ENCODE measurements at regions not wholly inside any gene's neighbourhood (a gene's known extent, or its start where the extent isn't known, plus 50 kb on each side); places are given as distances from the start of the nearest gene placed in this dataset.
A peak's percentile ranks its signal among the peaks of the same experiment; 100 is the strongest.
"Not testable (repeated sequence)": the region's sequence is repeated elsewhere in the genome, so short reads cannot be mapped to it uniquely, and the experiment has no call there.

DNA sequence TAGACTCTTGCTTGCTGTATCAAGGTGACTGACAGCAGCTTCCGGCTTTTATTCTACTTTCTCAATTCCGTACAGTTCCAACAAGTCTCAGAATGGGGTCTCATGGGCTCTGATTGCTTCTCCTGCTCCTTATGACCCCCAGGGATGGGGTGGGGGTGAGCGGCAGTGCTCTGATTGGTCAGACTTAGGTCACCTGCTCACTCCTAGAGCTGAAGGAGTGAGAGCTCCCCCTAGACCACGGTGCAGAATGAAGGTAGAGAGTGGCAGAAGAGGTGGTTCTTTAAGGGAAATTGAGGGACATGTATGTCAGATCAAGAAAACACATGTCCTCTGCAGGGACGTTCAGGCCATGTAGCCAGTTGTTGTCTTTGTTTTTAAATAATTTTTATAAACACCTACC, 115.2 kb downstream of the C9orf152 start:
- no peaks in the 10 kb centered on the region for H3K9me3 ChIP-seq (replicated peaks; ENCODE audit: low read length)
- H3K9ac ChIP-seq (ENCODE audit: low read depth, low read length): no peak overlapping the region
- no peak overlapping the region for H3K4me3 ChIP-seq (ENCODE audit: low read length)
- H3K36me3 ChIP-seq (ENCODE audit: insufficient read depth, low read length): peaks cover 10% of the 10 kb centered on the region
- no peaks in the 10 kb centered on the region for H3K27me3 ChIP-seq (ENCODE audit: control insufficient read depth, insufficient read depth, low read length)
- H3K4me1 ChIP-seq (ENCODE audit: control insufficient read depth, insufficient read depth, low read length): peaks cover 30% of the 10 kb centered on the region
- no peak overlapping the region for H3K4me2 ChIP-seq (ENCODE audit: low read length)

DNA sequence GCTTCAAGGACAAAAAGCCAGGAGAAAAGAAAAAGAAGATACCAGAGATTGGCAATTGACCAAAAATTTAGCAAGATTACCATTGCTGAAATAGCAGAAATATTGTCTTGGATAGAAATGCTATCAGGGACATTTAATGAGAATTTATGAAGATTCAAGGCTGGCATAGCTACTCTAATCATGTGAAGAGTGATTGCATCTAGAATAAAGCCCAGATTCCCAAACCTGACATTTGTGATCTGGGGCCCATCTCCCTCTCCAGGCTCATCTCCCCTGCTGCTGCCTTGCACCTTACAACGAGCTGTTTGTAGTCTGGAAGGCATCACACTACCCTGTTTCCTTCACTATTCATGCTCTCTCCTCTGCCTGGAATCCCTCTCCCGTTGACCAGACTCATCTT, 114.5 kb downstream of the C9orf152 start:
- H3K9ac ChIP-seq (ENCODE audit: low read depth, low read length): no peak overlapping the region
- no peaks in the 10 kb centered on the region for H3K9me3 ChIP-seq (replicated peaks; ENCODE audit: low read length)
- no peak overlapping the region for H3K4me3 ChIP-seq (ENCODE audit: low read length)
- H3K4me2 ChIP-seq (ENCODE audit: low read length): no peak overlapping the region
- H3K4me1 ChIP-seq (ENCODE audit: control insufficient read depth, insufficient read depth, low read length): peaks cover 30% of the 10 kb centered on the region
- peaks cover 14% of the 10 kb centered on the region for H3K36me3 ChIP-seq (ENCODE audit: insufficient read depth, low read length)
- H3K27me3 ChIP-seq (ENCODE audit: control insufficient read depth, insufficient read depth, low read length): no peaks in the 10 kb centered on the region

DNA sequence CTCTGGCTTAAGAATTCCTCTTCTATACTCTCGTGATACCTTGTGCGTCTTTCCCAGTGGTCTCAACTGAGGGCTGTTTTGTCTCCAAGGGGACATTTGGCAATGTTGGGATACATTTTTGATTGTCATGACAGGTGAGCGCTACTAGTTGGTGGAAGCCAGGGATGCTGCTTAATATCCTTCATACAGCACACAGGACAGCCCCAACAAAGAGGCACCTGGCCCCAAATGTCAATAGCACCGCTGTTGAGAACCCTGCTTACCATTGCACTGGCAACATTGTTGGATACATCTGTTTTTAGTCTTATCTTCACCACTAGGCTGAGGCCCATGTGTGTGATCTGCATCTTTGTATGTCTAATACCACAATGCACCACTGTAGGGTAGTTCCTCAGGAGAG, 114.1 kb downstream of the C9orf152 start:
- H3K9ac ChIP-seq (ENCODE audit: low read depth, low read length): no peak overlapping the region
- H3K4me2 ChIP-seq (ENCODE audit: low read length): no peak overlapping the region
- no peak overlapping the region for H3K4me3 ChIP-seq (ENCODE audit: low read length)
- H3K27me3 ChIP-seq (ENCODE audit: control insufficient read depth, insufficient read depth, low read length): no peaks in the 10 kb centered on the region
- peaks cover 30% of the 10 kb centered on the region for H3K4me1 ChIP-seq (ENCODE audit: control insufficient read depth, insufficient read depth, low read length)
- peaks cover 18% of the 10 kb centered on the region for H3K36me3 ChIP-seq (ENCODE audit: insufficient read depth, low read length)
- no peaks in the 10 kb centered on the region for H3K9me3 ChIP-seq (replicated peaks; ENCODE audit: low read length)

DNA sequence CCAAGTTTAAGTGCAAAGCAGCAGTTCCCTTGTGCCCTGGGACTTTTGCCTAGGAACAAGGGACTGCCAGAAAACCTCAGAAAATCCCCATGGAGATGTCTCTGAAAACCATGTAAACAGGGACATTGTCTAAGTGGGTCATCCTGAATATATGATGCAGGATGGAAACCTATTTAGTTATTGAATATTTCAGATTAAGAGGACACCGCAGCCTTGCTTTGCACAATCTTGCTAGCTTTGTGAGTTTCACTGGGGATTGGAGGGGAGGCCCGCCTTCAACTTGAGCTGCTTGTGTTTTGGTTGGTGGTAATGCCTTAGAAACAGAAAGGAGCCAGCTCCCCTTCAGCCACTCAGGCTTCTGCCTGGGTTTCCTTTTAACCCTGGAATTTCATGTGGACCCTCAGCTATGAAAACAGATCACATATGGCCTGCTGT, 112.8 kb downstream of the C9orf152 start:
- Histone ChIP-seq H3K9ac (ENCODE audit: low read depth, low read length) (no peak overlapping the region), H3K9me3 (replicated peaks; ENCODE audit: low read length) (no peaks in the 10 kb centered on the region), H3K4me1 (ENCODE audit: control insufficient read depth, insufficient read depth, low read length) (peaks cover 27% of the 10 kb centered on the region), H3K4me3 (ENCODE audit: low read length) (no peak overlapping the region), H3K27me3 (ENCODE audit: control insufficient read depth, insufficient read depth, low read length) (no peaks in the 10 kb centered on the region), H3K36me3 (ENCODE audit: insufficient read depth, low read length) (peaks cover 20% of the 10 kb centered on the region), H3K4me2 (ENCODE audit: low read length) (no peak overlapping the region)

DNA sequence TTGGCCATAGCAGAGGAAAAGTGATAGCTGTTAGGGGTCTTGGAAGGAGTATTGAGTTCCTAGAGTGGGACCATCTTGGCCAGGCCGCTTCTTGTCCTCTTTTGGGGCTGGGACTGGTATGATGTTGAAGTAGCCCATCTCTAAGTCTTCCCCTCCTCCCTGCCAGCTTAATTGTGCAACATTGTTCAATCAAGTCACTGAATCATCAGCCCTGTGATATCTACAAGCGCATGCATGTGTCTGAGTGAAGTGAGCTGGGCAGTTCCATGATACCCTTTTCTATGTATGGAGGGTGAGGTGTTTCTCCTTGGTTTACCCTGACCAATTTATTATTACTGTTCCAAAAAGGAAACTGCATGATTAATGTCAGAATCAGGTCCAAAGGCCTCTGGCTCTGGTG, 112.2 kb downstream of the C9orf152 start:
- no peak overlapping the region for H3K4me2 ChIP-seq (ENCODE audit: low read length)
- no peaks in the 10 kb centered on the region for H3K27me3 ChIP-seq (ENCODE audit: control insufficient read depth, insufficient read depth, low read length)
- no peak overlapping the region for H3K9ac ChIP-seq (ENCODE audit: low read depth, low read length)
- no peak overlapping the region for H3K4me3 ChIP-seq (ENCODE audit: low read length)
- H3K36me3 ChIP-seq (ENCODE audit: insufficient read depth, low read length): peaks cover 24% of the 10 kb centered on the region
- no peaks in the 10 kb centered on the region for H3K9me3 ChIP-seq (replicated peaks; ENCODE audit: low read length)
- H3K4me1 ChIP-seq (ENCODE audit: control insufficient read depth, insufficient read depth, low read length): peaks cover 24% of the 10 kb centered on the region

DNA sequence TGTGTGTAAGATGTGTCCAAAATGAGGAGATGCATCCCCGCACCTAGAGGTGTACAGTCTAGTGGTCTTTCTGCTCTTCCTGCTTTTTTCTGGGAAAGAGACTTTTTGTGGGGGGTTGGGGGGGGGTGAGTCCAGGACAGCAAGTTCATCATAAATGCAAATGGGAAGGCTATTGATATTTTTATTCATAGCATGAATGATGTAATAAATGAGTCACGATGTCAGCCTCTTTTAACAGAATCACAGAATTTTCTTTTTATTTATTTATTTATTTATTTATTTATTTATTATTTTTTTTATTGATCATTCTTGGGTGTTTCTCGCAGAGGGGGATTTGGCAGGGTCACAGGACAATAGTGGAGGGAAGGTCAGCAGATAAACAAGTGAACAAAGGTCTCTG, 111.3 kb downstream of the C9orf152 start:
- peaks cover 26% of the 10 kb centered on the region for H3K36me3 ChIP-seq (ENCODE audit: insufficient read depth, low read length)
- H3K9me3 ChIP-seq (replicated peaks; ENCODE audit: low read length); H3K4me2 ChIP-seq (ENCODE audit: low read length); H3K27me3 ChIP-seq (ENCODE audit: control insufficient read depth, insufficient read depth, low read length); H3K9ac ChIP-seq (ENCODE audit: low read depth, low read length); H3K4me3 ChIP-seq (ENCODE audit: low read length): not testable (repeated sequence)
- H3K4me1 ChIP-seq (ENCODE audit: control insufficient read depth, insufficient read depth, low read length): peaks cover 25% of the 10 kb centered on the region

DNA sequence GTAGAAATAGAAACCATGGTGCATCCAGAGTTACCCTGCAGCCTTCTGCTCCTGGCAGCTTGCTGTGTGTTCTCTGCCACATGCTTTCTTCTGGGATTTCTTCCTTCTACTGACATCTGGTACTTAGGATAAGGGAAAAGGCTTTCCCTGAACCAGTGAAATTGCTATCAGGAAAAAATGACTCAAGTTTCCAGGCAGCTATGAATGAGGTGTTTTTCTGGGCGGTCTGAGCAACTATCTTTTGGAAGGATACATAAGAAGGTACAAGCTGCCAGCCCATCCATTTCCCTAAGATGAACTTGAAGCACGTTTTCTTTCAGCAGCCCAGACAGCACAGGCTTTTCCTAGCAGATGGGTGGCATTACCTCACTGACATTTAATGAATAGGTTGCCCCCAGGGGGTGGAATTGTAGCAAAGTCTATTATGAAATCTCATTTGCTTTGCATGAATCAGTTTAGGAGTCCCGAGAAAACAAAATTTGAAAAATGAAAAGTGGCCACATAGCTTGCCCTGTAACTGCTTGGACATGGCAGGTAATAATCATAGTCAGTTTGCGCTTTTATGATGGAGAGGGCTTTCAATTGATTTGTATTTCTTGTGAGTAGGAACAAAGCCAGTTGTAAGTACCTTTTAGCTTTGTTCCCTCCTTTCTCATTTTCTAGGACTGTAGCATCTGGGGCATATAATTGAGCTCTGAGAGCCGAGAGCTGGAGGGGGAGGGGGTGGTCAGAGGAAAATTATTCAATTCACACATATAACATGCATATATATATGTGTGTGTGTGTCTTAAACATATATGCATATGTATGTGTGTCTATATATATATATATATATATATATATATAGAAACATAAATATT, 108.5 kb downstream of the C9orf152 start:
- peaks cover 47% of the 10 kb centered on the region for H3K36me3 ChIP-seq (ENCODE audit: insufficient read depth, low read length)
- H3K4me1 ChIP-seq (ENCODE audit: control insufficient read depth, insufficient read depth, low read length): peaks cover 36% of the 10 kb centered on the region
- H3K4me2 ChIP-seq (ENCODE audit: low read length): peak overlapping the region; percentile 16
- H3K9me3 ChIP-seq (replicated peaks; ENCODE audit: low read length): no peaks in the 10 kb centered on the region
- H3K9ac ChIP-seq (ENCODE audit: low read depth, low read length): no peak overlapping the region
- no peak overlapping the region for H3K4me3 ChIP-seq (ENCODE audit: low read length)
- no peaks in the 10 kb centered on the region for H3K27me3 ChIP-seq (ENCODE audit: control insufficient read depth, insufficient read depth, low read length)

DNA sequence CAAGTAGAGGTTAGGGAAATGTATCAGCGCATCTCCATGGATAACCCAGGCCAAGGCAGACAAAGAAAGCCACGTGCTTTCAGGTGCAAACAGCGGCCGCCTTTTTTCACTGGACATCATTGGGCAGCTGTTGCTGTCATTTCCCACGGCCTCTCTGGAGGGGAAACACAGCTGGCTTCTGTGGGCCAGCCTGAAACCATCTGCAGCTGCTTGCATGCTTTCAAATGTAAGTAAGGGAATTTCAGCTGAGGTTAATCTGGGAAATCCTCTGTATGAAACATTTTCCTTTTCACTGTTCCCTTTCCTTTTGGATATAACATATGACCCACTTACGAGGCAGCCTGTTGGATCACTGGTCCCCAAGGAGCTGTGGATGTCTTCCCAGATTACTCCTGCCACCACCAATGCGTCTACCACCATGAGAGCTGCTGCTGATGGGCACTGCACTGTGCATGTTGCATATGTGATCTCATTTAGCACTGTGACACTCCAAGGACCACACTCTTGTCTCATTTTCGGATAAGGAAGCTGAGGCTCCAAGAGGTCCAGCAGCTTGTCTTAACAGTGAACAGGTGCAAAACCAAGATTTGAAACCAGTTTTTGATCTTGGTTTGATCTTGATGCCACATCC, 106.3 kb downstream of the C9orf152 start:
- Histone ChIP-seq H3K9ac (ENCODE audit: low read depth, low read length) (no peak overlapping the region), H3K9me3 (replicated peaks; ENCODE audit: low read length) (no peaks in the 10 kb centered on the region), H3K4me1 (ENCODE audit: control insufficient read depth, insufficient read depth, low read length) (peaks cover 28% of the 10 kb centered on the region), H3K27me3 (ENCODE audit: control insufficient read depth, insufficient read depth, low read length) (no peaks in the 10 kb centered on the region), H3K4me2 (ENCODE audit: low read length) (peak overlapping the region; percentile 0), H3K36me3 (ENCODE audit: insufficient read depth, low read length) (peaks cover 61% of the 10 kb centered on the region), H3K4me3 (ENCODE audit: low read length) (no peak overlapping the region)

DNA sequence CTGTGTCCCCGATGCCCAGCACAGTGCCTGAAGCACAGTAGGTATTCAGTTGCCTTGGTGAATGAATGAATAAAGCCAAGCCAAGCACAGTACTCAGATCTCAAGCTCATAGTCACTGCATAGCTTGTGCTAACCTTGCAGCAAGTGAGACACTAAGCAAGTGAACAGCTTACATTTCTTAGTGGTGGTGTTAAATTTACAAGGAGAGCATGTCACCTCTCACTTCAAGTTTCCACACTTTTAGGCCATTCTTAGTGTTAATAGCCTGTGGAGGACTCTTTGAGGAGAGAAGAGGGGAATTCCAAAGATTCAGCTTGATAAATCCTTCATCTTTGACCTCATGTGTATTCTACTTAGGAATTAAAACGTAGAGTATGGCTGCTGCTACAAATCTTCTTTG, 104.7 kb downstream of the C9orf152 start:
- Histone ChIP-seq H3K9ac (ENCODE audit: low read depth, low read length) (no peak overlapping the region), H3K4me3 (ENCODE audit: low read length) (no peak overlapping the region), H3K4me2 (ENCODE audit: low read length) (no peak overlapping the region), H3K36me3 (ENCODE audit: insufficient read depth, low read length) (peaks cover 59% of the 10 kb centered on the region), H3K9me3 (replicated peaks; ENCODE audit: low read length) (no peaks in the 10 kb centered on the region), H3K27me3 (ENCODE audit: control insufficient read depth, insufficient read depth, low read length) (no peaks in the 10 kb centered on the region), H3K4me1 (ENCODE audit: control insufficient read depth, insufficient read depth, low read length) (peaks cover 28% of the 10 kb centered on the region)

DNA sequence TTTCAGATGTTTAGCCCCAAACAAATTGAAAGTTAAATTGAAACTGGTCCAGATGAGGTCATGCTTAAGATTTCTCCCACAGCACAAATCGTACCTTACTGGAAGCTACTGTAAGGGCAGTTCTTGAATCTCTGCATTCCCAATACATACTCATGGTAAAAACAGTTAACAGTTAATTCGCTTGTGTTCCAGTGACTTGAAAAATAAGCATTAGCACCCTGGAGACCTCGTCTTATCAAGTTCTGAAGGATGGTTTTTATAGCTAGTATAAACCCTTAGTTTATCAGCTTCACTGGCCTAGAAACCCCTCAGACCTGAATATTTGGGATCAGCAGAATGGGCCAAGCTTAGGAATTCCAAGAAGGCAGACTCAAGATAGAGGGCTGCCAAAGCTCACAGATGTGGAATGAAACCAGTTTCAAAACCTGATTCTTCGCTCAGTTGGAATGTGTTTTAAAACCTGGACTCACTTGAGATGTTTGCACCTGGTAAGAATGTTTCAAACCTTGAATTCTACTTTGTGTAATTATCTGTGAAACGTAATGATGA, 103.6 kb downstream of the C9orf152 start:
- no peaks in the 10 kb centered on the region for H3K9me3 ChIP-seq (replicated peaks; ENCODE audit: low read length)
- H3K4me3 ChIP-seq (ENCODE audit: low read length): no peak overlapping the region
- peaks cover 23% of the 10 kb centered on the region for H3K4me1 ChIP-seq (ENCODE audit: control insufficient read depth, insufficient read depth, low read length)
- no peak overlapping the region for H3K9ac ChIP-seq (ENCODE audit: low read depth, low read length)
- H3K36me3 ChIP-seq (ENCODE audit: insufficient read depth, low read length): peaks cover 48% of the 10 kb centered on the region
- H3K27me3 ChIP-seq (ENCODE audit: control insufficient read depth, insufficient read depth, low read length): no peaks in the 10 kb centered on the region
- no peak overlapping the region for H3K4me2 ChIP-seq (ENCODE audit: low read length)

DNA sequence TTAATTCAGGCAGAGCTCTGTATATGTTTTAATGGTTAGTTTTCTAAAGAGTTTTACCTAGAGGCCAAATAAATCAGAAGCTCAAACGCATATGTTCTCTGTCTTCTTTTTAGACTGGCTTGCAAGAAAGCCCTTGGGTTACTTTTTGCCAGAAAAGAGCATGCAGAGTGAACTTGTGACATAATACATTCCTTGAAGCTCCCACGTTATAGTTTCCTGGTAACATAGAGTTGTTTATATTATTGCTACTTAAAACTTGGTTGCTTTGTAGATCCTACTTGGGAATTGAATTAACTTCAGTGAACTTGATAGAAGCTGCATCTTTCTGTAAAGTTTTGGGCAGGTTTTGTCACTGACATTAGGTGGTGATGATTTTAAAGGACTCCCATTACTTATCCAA, 102.9 kb downstream of the C9orf152 start:
- H3K4me3 ChIP-seq (ENCODE audit: low read length): no peak overlapping the region
- no peaks in the 10 kb centered on the region for H3K9me3 ChIP-seq (replicated peaks; ENCODE audit: low read length)
- peaks cover 18% of the 10 kb centered on the region for H3K4me1 ChIP-seq (ENCODE audit: control insufficient read depth, insufficient read depth, low read length)
- H3K27me3 ChIP-seq (ENCODE audit: control insufficient read depth, insufficient read depth, low read length): no peaks in the 10 kb centered on the region
- H3K9ac ChIP-seq (ENCODE audit: low read depth, low read length): no peak overlapping the region
- H3K4me2 ChIP-seq (ENCODE audit: low read length): no peak overlapping the region
- H3K36me3 ChIP-seq (ENCODE audit: insufficient read depth, low read length): peaks cover 48% of the 10 kb centered on the region

All from skeletal muscle satellite cell (primary cell).